Adipocyte (in vitro differentiated cells): ENCODE measurements at regions not wholly inside any gene's neighbourhood (a gene's known extent, or its start where the extent isn't known, plus 50 kb on each side); places are given as distances from the start of the nearest gene placed in this dataset.
"Not testable (repeated sequence)": the region's sequence is repeated elsewhere in the genome, so short reads cannot be mapped to it uniquely, and the experiment has no call there.

Experiments
- DNase-seq: peaks from one replicate; pipeline ENCODE4 v3.0.0-alpha.2; 2015; ENCODE audit warnings: low read depth
- H3K27me3 ChIP-seq: replicated peaks from 2 replicates; pipeline ENCODE4 v1.7.0; 2013; ENCODE audit warnings: mild to moderate bottlenecking, low read length, moderate library complexity; ENCODE audit not compliant: control insufficient read depth, insufficient read depth
- H3K36me3 ChIP-seq: 2 replicates; pipeline ENCODE4 v1.7.0; 2013; ENCODE audit warnings: low read length, mild to moderate bottlenecking, moderate library complexity; ENCODE audit not compliant: control insufficient read depth, insufficient read depth, severe bottlenecking
- H3K4me1 ChIP-seq: 2 replicates; pipeline ENCODE4 v1.7.0; 2013; ENCODE audit warnings: mild to moderate bottlenecking, low read length, moderate library complexity; ENCODE audit not compliant: control insufficient read depth, insufficient read depth
- H3K4me3 ChIP-seq: 2 replicates; pipeline ENCODE4 v1.7.0; 2013; ENCODE audit warnings: mild to moderate bottlenecking, low read length, moderate library complexity
- H3K9ac ChIP-seq: 2 replicates; pipeline ENCODE4 v1.7.0; 2013; ENCODE audit warnings: mild to moderate bottlenecking, low read length, moderate library complexity
- H3K9me3 ChIP-seq: 2 replicates; pipeline ENCODE4 v1.7.0; 2013; ENCODE audit warnings: mild to moderate bottlenecking, low read length, moderate library complexity; ENCODE audit not compliant: control insufficient read depth

- Histone ChIP-seq H3K4me3 (no peak overlapping the region), H3K27me3 (no peaks in the 10 kb centered on the region), H3K4me1 (no peaks in the 10 kb centered on the region), H3K9me3 (no peaks in the 10 kb centered on the region), H3K36me3 (no peaks in the 10 kb centered on the region), H3K9ac (no peak overlapping the region)
- DNase-seq = no peak
Observed at GRCh38 chr12:74595696-74596095, 58.1 kb downstream of the ATXN7L3B start.

GRCh38 chr12:74598819-74599218 lies 61.2 kb downstream of the ATXN7L3B start:
- no peak for DNase-seq
- H3K36me3 ChIP-seq = no peaks in the 10 kb centered on the region
- no peaks in the 10 kb centered on the region for H3K4me1 ChIP-seq
- H3K9me3 ChIP-seq = no peaks in the 10 kb centered on the region
- no peaks in the 10 kb centered on the region for H3K27me3 ChIP-seq
- H3K9ac ChIP-seq = no peak overlapping the region
- no peak overlapping the region for H3K4me3 ChIP-seq

- no peaks in the 10 kb centered on the region for H3K9me3 ChIP-seq
- no peaks in the 10 kb centered on the region for H3K4me1 ChIP-seq
- no peak for DNase-seq
- H3K9ac ChIP-seq = no peak overlapping the region
- H3K27me3 ChIP-seq = no peaks in the 10 kb centered on the region
- no peaks in the 10 kb centered on the region for H3K36me3 ChIP-seq
- H3K4me3 ChIP-seq = no peak overlapping the region
Observed at GRCh38 chr12:74599932-74600331, 62.3 kb downstream of the ATXN7L3B start.

- H3K36me3 ChIP-seq, H3K9me3 ChIP-seq, H3K4me3 ChIP-seq, DNase-seq, H3K27me3 ChIP-seq, H3K4me1 ChIP-seq, H3K9ac ChIP-seq: not testable (repeated sequence)
Observed at GRCh38 chr12:74600817-74601216, 63.2 kb downstream of the ATXN7L3B start.

GRCh38 chr12:74602881-74603672 lies 65.4 kb downstream of the ATXN7L3B start:
- no peaks in the 10 kb centered on the region for H3K4me1 ChIP-seq
- no peaks in the 10 kb centered on the region for H3K36me3 ChIP-seq
- H3K9me3 ChIP-seq = no peaks in the 10 kb centered on the region
- no peak overlapping the region for H3K4me3 ChIP-seq
- no peaks in the 10 kb centered on the region for H3K27me3 ChIP-seq
- no peak overlapping the region for H3K9ac ChIP-seq
- no peak for DNase-seq

GRCh38 chr12:74608231-74608775 lies 70.7 kb downstream of the ATXN7L3B start:
- Histone ChIP-seq H3K9me3 (no peaks in the 10 kb centered on the region), H3K4me1 (no peaks in the 10 kb centered on the region), H3K4me3 (no peak overlapping the region), H3K9ac (no peak overlapping the region), H3K27me3 (no peaks in the 10 kb centered on the region), H3K36me3 (no peaks in the 10 kb centered on the region)
- DNase-seq = no peak

- no peaks in the 10 kb centered on the region for H3K9me3 ChIP-seq
- H3K4me3 ChIP-seq = no peak overlapping the region
- H3K36me3 ChIP-seq = no peaks in the 10 kb centered on the region
- no peaks in the 10 kb centered on the region for H3K27me3 ChIP-seq
- H3K9ac ChIP-seq = no peak overlapping the region
- no peak for DNase-seq
- H3K4me1 ChIP-seq = peaks cover 2% of the 10 kb centered on the region
Observed at GRCh38 chr12:74610711-74611110, 73.1 kb downstream of the ATXN7L3B start.

GRCh38 chr12:74614426-74614825 lies 76.8 kb downstream of the ATXN7L3B start:
- Histone ChIP-seq H3K9ac (no peak overlapping the region), H3K4me1 (peaks cover 2% of the 10 kb centered on the region), H3K4me3 (no peak overlapping the region), H3K36me3 (no peaks in the 10 kb centered on the region), H3K27me3 (no peaks in the 10 kb centered on the region), H3K9me3 (no peaks in the 10 kb centered on the region)
- DNase-seq = no peak

GRCh38 chr12:74619084-74619483 lies 81.4 kb downstream of the ATXN7L3B start:
- DNase-seq = no peak
- Histone ChIP-seq H3K27me3 (no peaks in the 10 kb centered on the region), H3K9me3 (no peaks in the 10 kb centered on the region), H3K36me3 (no peaks in the 10 kb centered on the region), H3K4me1 (peaks cover 2% of the 10 kb centered on the region), H3K9ac (no peak overlapping the region), H3K4me3 (no peak overlapping the region)

GRCh38 chr12:74619884-74620283 lies 82.2 kb downstream of the ATXN7L3B start:
- Histone ChIP-seq H3K4me1 (no peaks in the 10 kb centered on the region), H3K4me3 (no peak overlapping the region), H3K36me3 (no peaks in the 10 kb centered on the region), H3K9me3 (no peaks in the 10 kb centered on the region), H3K9ac (no peak overlapping the region), H3K27me3 (no peaks in the 10 kb centered on the region)
- no peak for DNase-seq

GRCh38 chr12:74620921-74621320 lies 83.3 kb downstream of the ATXN7L3B start:
- no peaks in the 10 kb centered on the region for H3K27me3 ChIP-seq
- H3K4me1 ChIP-seq = no peaks in the 10 kb centered on the region
- no peak overlapping the region for H3K4me3 ChIP-seq

GRCh38 chr12:74624201-74624600 lies 86.6 kb downstream of the ATXN7L3B start:
- Histone ChIP-seq H3K9ac (no peak overlapping the region), H3K36me3 (no peaks in the 10 kb centered on the region), H3K27me3 (no peaks in the 10 kb centered on the region), H3K4me1 (no peaks in the 10 kb centered on the region), H3K9me3 (no peaks in the 10 kb centered on the region), H3K4me3 (no peak overlapping the region)
- no peak for DNase-seq

More at GRCh38 chr12:74620921-74621320, 83.3 kb downstream of the ATXN7L3B start:
- Histone ChIP-seq H3K9me3 (no peaks in the 10 kb centered on the region), H3K36me3 (no peaks in the 10 kb centered on the region), H3K9ac (no peak overlapping the region)
- no peak for DNase-seq
